NCI-H748 (cell line): ENCODE measurements at regions not wholly inside any gene's neighbourhood (a gene's known extent, or its start where the extent isn't known, plus 50 kb on each side); places are given as distances from the start of the nearest gene placed in this dataset.
A peak's percentile ranks its signal among the peaks of the same experiment; 100 is the strongest.
"Not testable (repeated sequence)": the region's sequence is repeated elsewhere in the genome, so short reads cannot be mapped to it uniquely, and the experiment has no call there.

Experiments used
- DNase-seq: peaks from one replicate; lab custom pipeline; 2025; ENCODE audit not compliant: unreplicated experiment; lab: John Stamatoyannopoulos, UW

GRCh38 chr15:62363913-62364312 lies 198.8 kb upstream of the C2CD4B start:
- no peak for DNase-seq

GRCh38 chr15:62365795-62366442 lies 200.8 kb upstream of the C2CD4B start:
- DNase-seq = peak; percentile 74

- DNase-seq = no peak
Observed at GRCh38 chr15:62369454-62369853, 204.4 kb upstream of the C2CD4B start.

- DNase-seq = not testable (repeated sequence)
Observed at GRCh38 chr15:62371683-62372082, 206.6 kb upstream of the C2CD4B start.

- no peak for DNase-seq
Observed at GRCh38 chr15:62377736-62378480, 212.8 kb upstream of the C2CD4B start.

- no peak for DNase-seq
Observed at GRCh38 chr15:62378772-62379498, 213.8 kb upstream of the C2CD4B start.

GRCh38 chr15:62380011-62380410 lies 214.9 kb upstream of the C2CD4B start:
- no peak for DNase-seq

- no peak for DNase-seq
Observed at GRCh38 chr15:62382046-62382445, 217.0 kb upstream of the C2CD4B start.

- peak; percentile 80 for DNase-seq
Observed at GRCh38 chr15:62389885-62390790, 225.1 kb upstream of the C2CD4B start, which contains the start of gene TLN2. Gene TLN2, plus strand, starts transcription at chr15:62390550.

- peak; percentile 45 for DNase-seq
Observed at GRCh38 chr15:62390791-62391640, 225.9 kb upstream of the C2CD4B start.

- DNase-seq = peak; percentile 41
Observed at GRCh38 chr15:62391641-62392262, 226.7 kb upstream of the C2CD4B start.

GRCh38 chr15:62392376-62392775 lies 227.3 kb upstream of the C2CD4B start:
- DNase-seq = peak; percentile 40

- DNase-seq = no peak
Observed at GRCh38 chr15:62393196-62393595, 228.1 kb upstream of the C2CD4B start.

GRCh38 chr15:62394079-62394478 lies 229.0 kb upstream of the C2CD4B start:
- no peak for DNase-seq

GRCh38 chr15:62400778-62401177 lies 235.7 kb upstream of the C2CD4B start:
- DNase-seq = no peak

GRCh38 chr15:62402687-62403086 lies 237.6 kb upstream of the C2CD4B start:
- no peak for DNase-seq

GRCh38 chr15:62403164-62403809 lies 238.2 kb upstream of the C2CD4B start:
- DNase-seq = no peak

GRCh38 chr15:62404194-62404985 lies 239.3 kb upstream of the C2CD4B start:
- no peak for DNase-seq
